ENCODE measurements at regions not wholly inside any gene's neighbourhood (a gene's known extent, or its start where the extent isn't known, plus 50 kb on each side); places are given as distances from the start of the nearest gene placed in this dataset.

DNA sequence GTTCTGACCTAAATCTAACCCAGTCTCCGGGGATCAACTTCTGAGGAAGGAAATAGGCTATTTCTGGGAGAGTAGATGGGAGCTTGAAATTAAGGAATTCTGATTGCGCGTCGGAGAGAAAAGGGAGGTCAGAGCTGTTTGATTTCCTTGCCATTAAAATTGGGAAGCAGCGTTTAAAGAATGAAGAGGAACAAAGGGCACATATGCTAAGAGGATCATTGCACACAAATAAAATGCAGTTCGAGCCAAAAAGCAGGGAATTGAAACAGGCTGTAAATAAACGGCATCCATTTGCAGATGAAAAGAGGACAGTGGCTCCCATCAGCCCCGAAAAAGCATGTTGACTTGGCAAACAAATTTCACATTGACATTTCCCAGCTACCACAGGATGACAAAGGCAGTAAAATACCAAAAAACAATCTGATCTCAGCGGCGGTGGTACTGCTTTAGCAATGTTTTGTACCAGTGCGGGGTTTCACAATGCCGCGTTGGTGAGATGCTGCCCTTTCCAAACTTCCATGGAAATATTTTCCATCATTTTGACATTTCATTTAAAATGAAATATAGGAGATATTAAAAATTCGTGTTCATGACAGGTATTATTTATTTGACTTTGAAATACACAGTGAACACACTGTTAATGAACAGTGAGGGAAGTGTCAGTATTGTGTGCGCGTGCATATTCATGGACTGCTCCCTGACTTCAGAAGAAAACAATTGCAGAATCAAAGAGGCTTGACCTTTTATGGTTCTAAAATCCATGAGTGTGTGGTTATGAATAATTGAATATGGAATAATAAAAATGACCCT lies 108.8 kb downstream of the SQOR start:
- Histone ChIP-seq H3K4me1 (ENCODE audit: control insufficient read depth in 5 of 5, insufficient read depth in 5 of 5, low read length in 5 of 5) (peaks cover 0 to 17% (median 5%) of the 10 kb centered on the region in 5 donors), H3K27ac (ENCODE audit: low read depth, low read length) (no peak overlapping the region), H3K9ac (ENCODE audit: low read length in 5 of 5) (no peak overlapping the region), H3K27me3 (ENCODE audit: control insufficient read depth in 5 of 5, insufficient read depth in 4 of 5, low read length in 5 of 5) (peaks cover 0 to 7% (median 0%) of the 10 kb centered on the region in 5 donors), H3K4me3 (ENCODE audit: low read depth in 1 of 5, low read length in 5 of 5) (peak overlapping the region in 2 of 5 donors; percentile 41 to 50), H3K9me3 (ENCODE audit: control insufficient read depth in 5 of 5, low read length in 5 of 5) (no peaks in the 10 kb centered on the region), H3K36me3 (ENCODE audit: control insufficient read depth in 5 of 5, insufficient read depth in 5 of 5, low read length in 5 of 5) (no peaks in the 10 kb centered on the region)

- Histone ChIP-seq H3K9ac (ENCODE audit: low read length in 5 of 5) (no peak overlapping the region), H3K36me3 (ENCODE audit: control insufficient read depth in 5 of 5, insufficient read depth in 5 of 5, low read length in 5 of 5) (no peaks in the 10 kb centered on the region), H3K4me1 (ENCODE audit: control insufficient read depth in 5 of 5, insufficient read depth in 5 of 5, low read length in 5 of 5) (peaks cover 0 to 17% (median 5%) of the 10 kb centered on the region in 5 donors), H3K4me3 (ENCODE audit: low read depth in 1 of 5, low read length in 5 of 5) (no peak overlapping the region), H3K27ac (ENCODE audit: low read depth, low read length) (no peak overlapping the region), H3K9me3 (ENCODE audit: control insufficient read depth in 5 of 5, low read length in 5 of 5) (no peaks in the 10 kb centered on the region), H3K27me3 (ENCODE audit: control insufficient read depth in 5 of 5, insufficient read depth in 4 of 5, low read length in 5 of 5) (peaks cover 0 to 7% (median 0%) of the 10 kb centered on the region in 5 donors)
These were observed 109.4 kb downstream of the SQOR start for GRCh38 chr15:45744236-45744589.

GRCh38 chr15:45747426-45747825 lies 112.6 kb downstream of the SQOR start:
- no peak overlapping the region for H3K9ac ChIP-seq (ENCODE audit: low read length in 5 of 5)
- H3K4me1 ChIP-seq (ENCODE audit: control insufficient read depth in 5 of 5, insufficient read depth in 5 of 5, low read length in 5 of 5), result peaks cover 0 to 17% (median 5%) of the 10 kb centered on the region in 5 donors
- H3K27me3 ChIP-seq (ENCODE audit: control insufficient read depth in 5 of 5, insufficient read depth in 4 of 5, low read length in 5 of 5), result peaks cover 0 to 3% (median 0%) of the 10 kb centered on the region in 5 donors
- no peak overlapping the region for H3K27ac ChIP-seq (ENCODE audit: low read depth, low read length)
- H3K36me3 ChIP-seq (ENCODE audit: control insufficient read depth in 5 of 5, insufficient read depth in 5 of 5, low read length in 5 of 5), result no peaks in the 10 kb centered on the region
- no peak overlapping the region for H3K4me3 ChIP-seq (ENCODE audit: low read depth in 1 of 5, low read length in 5 of 5)
- H3K9me3 ChIP-seq (ENCODE audit: control insufficient read depth in 5 of 5, low read length in 5 of 5), result no peaks in the 10 kb centered on the region

DNA sequence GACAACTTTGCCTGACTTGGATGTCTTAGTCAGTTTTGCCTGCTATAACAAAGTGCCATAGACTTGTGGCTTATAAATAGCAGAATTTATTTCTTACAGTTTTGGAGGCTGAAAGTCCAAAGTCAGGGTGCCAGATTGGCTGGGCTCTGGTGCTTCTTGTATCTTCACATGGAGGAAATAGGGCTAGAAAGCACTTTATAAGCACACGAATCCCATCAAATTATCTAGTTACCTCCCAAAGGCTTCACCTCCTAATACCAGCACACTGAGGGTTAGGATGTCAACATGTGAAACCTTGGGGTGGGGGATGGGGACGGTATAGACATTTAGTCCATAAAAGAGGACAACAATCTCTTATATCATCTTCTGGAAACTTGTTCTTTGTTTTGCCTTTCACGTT lies 116.8 kb downstream of the SQOR start:
- H3K27me3 ChIP-seq (ENCODE audit: control insufficient read depth in 5 of 5, insufficient read depth in 4 of 5, low read length in 5 of 5), result no peaks in the 10 kb centered on the region
- H3K9ac ChIP-seq (ENCODE audit: low read length in 5 of 5), result no peak overlapping the region
- no peaks in the 10 kb centered on the region for H3K4me1 ChIP-seq (ENCODE audit: control insufficient read depth in 5 of 5, insufficient read depth in 5 of 5, low read length in 5 of 5)
- no peak overlapping the region for H3K27ac ChIP-seq (ENCODE audit: low read depth, low read length)
- H3K4me3 ChIP-seq (ENCODE audit: low read depth in 1 of 5, low read length in 5 of 5), result no peak overlapping the region
- no peaks in the 10 kb centered on the region for H3K36me3 ChIP-seq (ENCODE audit: control insufficient read depth in 5 of 5, insufficient read depth in 5 of 5, low read length in 5 of 5)
- no peaks in the 10 kb centered on the region for H3K9me3 ChIP-seq (ENCODE audit: control insufficient read depth in 5 of 5, low read length in 5 of 5)

DNA sequence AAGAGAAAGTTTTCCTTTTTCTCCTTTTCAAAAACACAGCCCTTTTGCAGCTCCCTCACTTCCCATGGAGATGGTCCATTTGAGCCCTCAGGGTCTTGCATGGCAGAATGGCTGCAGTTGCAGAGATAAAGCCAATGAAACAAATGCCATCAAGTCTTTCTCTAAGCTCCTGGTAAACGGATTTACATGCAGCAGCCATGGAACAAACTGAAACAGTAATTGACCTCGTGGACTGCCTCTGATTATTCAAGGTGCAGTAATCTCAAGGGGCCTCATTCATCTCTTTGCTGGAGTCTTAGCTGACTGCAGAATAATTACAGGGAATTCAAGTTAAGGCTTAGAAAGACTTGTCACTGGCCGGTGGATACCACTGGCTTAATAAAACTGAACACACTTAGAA lies 125.1 kb downstream of the SQOR start:
- no peak overlapping the region for H3K27ac ChIP-seq (ENCODE audit: low read depth, low read length)
- H3K9me3 ChIP-seq (ENCODE audit: control insufficient read depth in 5 of 5, low read length in 5 of 5), result no peaks in the 10 kb centered on the region
- H3K9ac ChIP-seq (ENCODE audit: low read length in 5 of 5), result no peak overlapping the region
- no peaks in the 10 kb centered on the region for H3K36me3 ChIP-seq (ENCODE audit: control insufficient read depth in 5 of 5, insufficient read depth in 5 of 5, low read length in 5 of 5)
- H3K4me3 ChIP-seq (ENCODE audit: low read depth in 1 of 5, low read length in 5 of 5), result no peak overlapping the region
- peaks cover 0 to 5% (median 0%) of the 10 kb centered on the region in 5 donors for H3K27me3 ChIP-seq (ENCODE audit: control insufficient read depth in 5 of 5, insufficient read depth in 4 of 5, low read length in 5 of 5)
- H3K4me1 ChIP-seq (ENCODE audit: control insufficient read depth in 5 of 5, insufficient read depth in 5 of 5, low read length in 5 of 5), result no peaks in the 10 kb centered on the region

DNA sequence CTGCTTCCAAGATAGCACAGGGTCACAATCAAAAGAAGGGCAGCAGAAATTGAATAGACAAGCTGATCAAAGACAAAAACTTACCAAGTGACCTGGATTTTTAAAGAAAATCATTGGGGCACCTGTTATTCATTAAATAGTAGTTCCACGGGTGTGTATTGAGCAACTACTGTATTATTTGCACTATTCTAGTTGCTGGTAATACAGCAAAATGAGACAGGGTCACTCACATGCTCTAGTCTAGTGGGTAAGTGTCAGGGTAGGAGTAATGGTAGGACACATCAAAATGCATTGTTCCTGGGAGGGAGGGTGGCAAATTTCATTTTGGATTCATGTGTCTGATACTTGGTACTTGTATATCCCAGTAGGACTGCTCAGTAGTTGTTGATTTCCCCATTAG lies 127.9 kb downstream of the SQOR start:
- Histone ChIP-seq H3K4me1 (ENCODE audit: control insufficient read depth in 5 of 5, insufficient read depth in 5 of 5, low read length in 5 of 5) (no peaks in the 10 kb centered on the region), H3K27me3 (ENCODE audit: control insufficient read depth in 5 of 5, insufficient read depth in 4 of 5, low read length in 5 of 5) (peaks cover 0 to 5% (median 0%) of the 10 kb centered on the region in 5 donors), H3K27ac (ENCODE audit: low read depth, low read length) (no peak overlapping the region), H3K9ac (ENCODE audit: low read length in 5 of 5) (no peak overlapping the region), H3K4me3 (ENCODE audit: low read depth in 1 of 5, low read length in 5 of 5) (no peak overlapping the region), H3K36me3 (ENCODE audit: control insufficient read depth in 5 of 5, insufficient read depth in 5 of 5, low read length in 5 of 5) (no peaks in the 10 kb centered on the region), H3K9me3 (ENCODE audit: control insufficient read depth in 5 of 5, low read length in 5 of 5) (no peaks in the 10 kb centered on the region)

GRCh38 chr15:45763170-45763869 lies 128.5 kb downstream of the SQOR start:
- Histone ChIP-seq H3K4me1 (ENCODE audit: control insufficient read depth in 5 of 5, insufficient read depth in 5 of 5, low read length in 5 of 5) (no peaks in the 10 kb centered on the region), H3K9me3 (ENCODE audit: control insufficient read depth in 5 of 5, low read length in 5 of 5) (no peaks in the 10 kb centered on the region), H3K27ac (ENCODE audit: low read depth, low read length) (no peak overlapping the region), H3K27me3 (ENCODE audit: control insufficient read depth in 5 of 5, insufficient read depth in 4 of 5, low read length in 5 of 5) (peaks cover 0 to 5% (median 0%) of the 10 kb centered on the region in 5 donors), H3K9ac (ENCODE audit: low read length in 5 of 5) (no peak overlapping the region), H3K36me3 (ENCODE audit: control insufficient read depth in 5 of 5, insufficient read depth in 5 of 5, low read length in 5 of 5) (no peaks in the 10 kb centered on the region), H3K4me3 (ENCODE audit: low read depth in 1 of 5, low read length in 5 of 5) (no peak overlapping the region)

DNA sequence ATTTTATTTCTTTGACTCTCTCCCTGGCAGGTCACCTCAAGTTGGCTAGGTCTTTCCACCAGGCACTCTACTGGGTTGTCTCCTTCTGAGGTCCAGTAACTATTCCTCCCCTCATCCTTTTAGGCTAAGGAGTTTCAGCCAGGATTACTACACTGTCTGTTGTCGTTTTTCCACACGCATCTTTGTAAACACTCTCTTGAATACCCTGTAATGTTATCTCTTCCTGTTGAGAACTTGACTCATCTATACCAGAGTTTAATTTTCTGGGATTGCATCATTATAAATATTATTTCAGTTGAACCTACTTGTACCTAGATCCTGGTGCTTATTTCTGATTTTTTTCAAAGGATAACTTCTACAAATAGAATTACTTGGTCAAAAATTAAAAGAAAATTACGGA lies 138.3 kb downstream of the SQOR start:
- Histone ChIP-seq H3K9me3 (ENCODE audit: control insufficient read depth in 5 of 5, low read length in 5 of 5) (no peaks in the 10 kb centered on the region), H3K27ac (ENCODE audit: low read depth, low read length) (no peak overlapping the region), H3K9ac (ENCODE audit: low read length in 5 of 5) (no peak overlapping the region), H3K4me3 (ENCODE audit: low read depth in 1 of 5, low read length in 5 of 5) (no peak overlapping the region), H3K27me3 (ENCODE audit: control insufficient read depth in 5 of 5, insufficient read depth in 4 of 5, low read length in 5 of 5) (no peaks in the 10 kb centered on the region), H3K4me1 (ENCODE audit: control insufficient read depth in 5 of 5, insufficient read depth in 5 of 5, low read length in 5 of 5) (no peaks in the 10 kb centered on the region), H3K36me3 (ENCODE audit: control insufficient read depth in 5 of 5, insufficient read depth in 5 of 5, low read length in 5 of 5) (no peaks in the 10 kb centered on the region)

DNA sequence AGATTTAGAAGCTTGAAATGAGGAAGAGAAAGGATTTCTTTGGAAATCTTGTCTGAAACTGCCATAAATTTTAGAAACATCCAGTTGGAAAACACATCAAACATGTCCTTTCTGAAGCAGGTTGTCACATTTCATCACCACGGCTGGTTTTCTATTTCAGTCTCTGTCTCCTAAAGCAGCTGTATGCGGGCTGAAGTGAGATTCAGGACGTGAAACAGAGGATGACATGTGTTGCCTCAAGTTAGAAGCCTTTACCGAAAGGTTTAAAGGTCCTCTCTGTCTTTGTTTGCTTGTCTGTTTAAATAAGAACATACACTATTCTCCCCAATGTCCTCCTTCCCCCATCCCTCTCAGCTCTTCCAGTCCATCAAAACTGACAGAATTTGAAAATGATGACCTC lies 141.9 kb downstream of the SQOR start:
- Histone ChIP-seq H3K4me3 (ENCODE audit: low read depth in 1 of 5, low read length in 5 of 5) (no peak overlapping the region), H3K9ac (ENCODE audit: low read length in 5 of 5) (no peak overlapping the region), H3K4me1 (ENCODE audit: control insufficient read depth in 5 of 5, insufficient read depth in 5 of 5, low read length in 5 of 5) (no peaks in the 10 kb centered on the region), H3K27ac (ENCODE audit: low read depth, low read length) (no peak overlapping the region), H3K27me3 (ENCODE audit: control insufficient read depth in 5 of 5, insufficient read depth in 4 of 5, low read length in 5 of 5) (peaks cover 0 to 1% (median 0%) of the 10 kb centered on the region in 5 donors), H3K36me3 (ENCODE audit: control insufficient read depth in 5 of 5, insufficient read depth in 5 of 5, low read length in 5 of 5) (no peaks in the 10 kb centered on the region), H3K9me3 (ENCODE audit: control insufficient read depth in 5 of 5, low read length in 5 of 5) (no peaks in the 10 kb centered on the region)

DNA sequence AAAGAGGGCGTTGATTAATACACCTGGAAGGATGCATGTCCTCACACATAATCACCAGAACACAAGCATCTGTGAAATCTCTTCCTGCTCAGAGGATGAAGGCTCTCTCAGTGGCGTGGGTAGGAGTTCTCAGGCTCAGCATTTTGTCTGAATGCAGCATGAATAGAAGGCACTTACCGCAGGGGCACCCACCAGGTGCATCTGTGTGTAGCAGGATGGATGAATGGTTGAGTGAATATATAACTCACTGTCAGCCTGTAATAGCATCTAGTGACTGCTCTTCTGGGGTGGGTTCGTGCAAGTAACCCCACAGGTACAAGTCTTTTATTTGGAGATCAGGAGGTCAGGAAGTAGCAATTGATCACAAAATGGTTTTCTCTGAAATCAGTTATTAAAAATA lies 143.0 kb downstream of the SQOR start:
- H3K36me3 ChIP-seq (ENCODE audit: control insufficient read depth in 5 of 5, insufficient read depth in 5 of 5, low read length in 5 of 5), result no peaks in the 10 kb centered on the region
- no peak overlapping the region for H3K4me3 ChIP-seq (ENCODE audit: low read depth in 1 of 5, low read length in 5 of 5)
- H3K4me1 ChIP-seq (ENCODE audit: control insufficient read depth in 5 of 5, insufficient read depth in 5 of 5, low read length in 5 of 5), result no peaks in the 10 kb centered on the region
- H3K9me3 ChIP-seq (ENCODE audit: control insufficient read depth in 5 of 5, low read length in 5 of 5), result no peaks in the 10 kb centered on the region
- no peak overlapping the region for H3K9ac ChIP-seq (ENCODE audit: low read length in 5 of 5)
- H3K27me3 ChIP-seq (ENCODE audit: control insufficient read depth in 5 of 5, insufficient read depth in 4 of 5, low read length in 5 of 5), result peaks cover 0 to 2% (median 0%) of the 10 kb centered on the region in 5 donors
- H3K27ac ChIP-seq (ENCODE audit: low read depth, low read length), result no peak overlapping the region

Measured in subcutaneous abdominal adipose tissue (tissue), 5 donors.